ENCODE measurements at regions not wholly inside any gene's neighbourhood (a gene's known extent, or its start where the extent isn't known, plus 50 kb on each side); places are given as distances from the start of the nearest gene placed in this dataset.
"Not testable (repeated sequence)": the region's sequence is repeated elsewhere in the genome, so short reads cannot be mapped to it uniquely, and the experiment has no call there.

- no peak for DNase-seq (ENCODE audit: low spot score)
- intact Hi-C loops (cut with DNase I) = no loop called here
These were observed 83.4 kb downstream of the IRX5 start for GRCh38 chr16:55014022-55014421.

GRCh38 chr16:55015181-55015913 lies 84.7 kb downstream of the IRX5 start:
- no peak for DNase-seq (ENCODE audit: low spot score)
- intact Hi-C loops (cut with DNase I) = no loop called here

- no peak for DNase-seq (ENCODE audit: low spot score)
- intact Hi-C loops (cut with DNase I) = no loop called here
These were observed 85.8 kb downstream of the IRX5 start for GRCh38 chr16:55016515-55016914.

GRCh38 chr16:55017321-55017720 lies 86.7 kb downstream of the IRX5 start:
- intact Hi-C loops (cut with DNase I) = no loop called here
- no peak for DNase-seq (ENCODE audit: low spot score)

- DNase-seq (ENCODE audit: low spot score) = no peak
These were observed 88.2 kb downstream of the IRX5 start for GRCh38 chr16:55018881-55019280.

GRCh38 chr16:55019419-55020131 lies 88.9 kb downstream of the IRX5 start:
- DNase-seq (ENCODE audit: low spot score) = no peak
- intact Hi-C loops (cut with DNase I) = no loop called here

More at GRCh38 chr16:55018881-55019280, 88.2 kb downstream of the IRX5 start:
- intact Hi-C loops (cut with DNase I) = no loop called here

GRCh38 chr16:55021595-55022475 lies 91.2 kb downstream of the IRX5 start:
- DNase-seq (ENCODE audit: low spot score) = no peak
- intact Hi-C loops (cut with DNase I) = no loop called here

- intact Hi-C loops (cut with DNase I); DNase-seq (ENCODE audit: low spot score): not testable (repeated sequence)
These were observed 96.6 kb downstream of the IRX5 start for GRCh38 chr16:55027260-55027659.

- DNase-seq (ENCODE audit: low spot score) = no peak
- intact Hi-C loops (cut with DNase I) = no loop called here
These were observed 98.8 kb downstream of the IRX5 start for GRCh38 chr16:55029509-55029908.

GRCh38 chr16:55030944-55031343 lies 100.3 kb downstream of the IRX5 start:
- DNase-seq (ENCODE audit: low spot score) = no peak
- intact Hi-C loops (cut with DNase I) = no loop called here

- intact Hi-C loops (cut with DNase I) = no loop called here
- DNase-seq (ENCODE audit: low spot score) = no peak
These were observed 100.8 kb downstream of the IRX5 start for GRCh38 chr16:55031481-55031880.

GRCh38 chr16:55033225-55034156 lies 102.8 kb downstream of the IRX5 start:
- intact Hi-C loops (cut with DNase I) = no loop called here
- no peak for DNase-seq (ENCODE audit: low spot score)

GRCh38 chr16:55035029-55035428 lies 104.4 kb downstream of the IRX5 start:
- DNase-seq (ENCODE audit: low spot score) = no peak
- intact Hi-C loops (cut with DNase I) = no loop called here

GRCh38 chr16:55035956-55036355 lies 105.3 kb downstream of the IRX5 start:
- intact Hi-C loops (cut with DNase I) = no loop called here

GRCh38 chr16:55036371-55036821 lies 105.7 kb downstream of the IRX5 start:
- intact Hi-C loops (cut with DNase I) = no loop called here
- no peak for DNase-seq (ENCODE audit: low spot score)

More at GRCh38 chr16:55035956-55036355, 105.3 kb downstream of the IRX5 start:
- DNase-seq (ENCODE audit: low spot score) = no peak

GRCh38 chr16:55037046-55037445 lies 106.4 kb downstream of the IRX5 start:
- intact Hi-C loops (cut with DNase I) = no loop called here

GRCh38 chr16:55037966-55038365 lies 107.3 kb downstream of the IRX5 start:
- intact Hi-C loops (cut with DNase I) = no loop called here
- DNase-seq (ENCODE audit: low spot score) = no peak

More at GRCh38 chr16:55037046-55037445, 106.4 kb downstream of the IRX5 start:
- DNase-seq (ENCODE audit: low spot score) = no peak

- DNase-seq (ENCODE audit: low spot score) = no peak
- intact Hi-C loops (cut with DNase I) = no loop called here
These were observed 108.4 kb downstream of the IRX5 start for GRCh38 chr16:55039042-55039441.

- DNase-seq (ENCODE audit: low spot score) = no peak
- intact Hi-C loops (cut with DNase I) = no loop called here
These were observed 108.8 kb downstream of the IRX5 start for GRCh38 chr16:55039511-55039910.
